ENCODE measurements at regions not wholly inside any gene's neighbourhood (a gene's known extent, or its start where the extent isn't known, plus 50 kb on each side); places are given as distances from the start of the nearest gene placed in this dataset.

DNA sequence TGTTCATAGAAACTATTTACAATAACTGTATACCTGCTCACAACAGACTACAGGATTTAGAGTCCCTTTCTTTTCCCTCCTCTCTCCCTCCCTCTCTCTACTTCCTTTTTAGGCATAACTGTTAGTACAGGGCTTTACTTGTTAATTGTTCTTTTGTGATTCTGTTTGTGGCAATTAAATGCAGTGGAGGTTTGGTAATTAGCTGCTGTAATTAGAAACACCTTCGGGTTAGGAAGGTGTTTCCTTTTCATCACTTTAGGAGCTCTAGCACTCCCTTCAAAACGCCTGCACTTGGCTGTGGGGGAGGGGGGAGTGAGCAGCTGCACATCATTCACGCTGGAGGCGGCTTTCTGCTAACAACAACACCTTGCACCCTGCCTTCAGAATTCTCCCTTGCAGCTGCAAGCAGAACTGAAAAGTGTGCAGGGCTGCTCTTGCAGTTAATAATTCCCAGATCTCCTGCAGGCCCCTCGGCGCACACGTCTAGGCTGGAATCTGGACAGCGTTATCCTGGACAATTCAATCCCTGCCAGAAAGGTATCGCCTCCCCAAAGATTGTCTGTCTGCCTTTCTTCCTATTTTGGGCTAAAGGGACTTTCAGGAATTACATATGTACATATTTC lies 242.6 kb upstream of the RGMA start:
- no peaks in the 10 kb centered on the region for H3K9me3 ChIP-seq (ENCODE audit: low read depth)
- no peaks in the 10 kb centered on the region for H3F3A ChIP-seq (ENCODE audit: insufficient read depth)
- TF ChIP-seq EZH2 (IDR thresholded peaks at IDR 0.05; ENCODE audit: insufficient read depth, poor library complexity, severe bottlenecking) (no peak), EZH2phosphoT487 (IDR thresholded peaks at IDR 0.05; ENCODE audit: insufficient read depth, low read depth) (no peak)
- no peak overlapping the region for H3K9ac ChIP-seq
- no peaks in the 10 kb centered on the region for H3K27me3 ChIP-seq (replicated peaks; ENCODE audit: insufficient read depth)
- no peak overlapping the region for H3K4me3 ChIP-seq
- H3K4me2 ChIP-seq (ENCODE audit: unreplicated experiment): no peak overlapping the region
- WGBS, 2 experiments (ENCODE audit: low coverage in 1 of 2, low lambda C conversion rate in 2 of 2, missing lambda C conversion rate in 2 of 2): 32 to 39% methylated on average over 9 of the region's 9 CpGs
- H3K9me2 ChIP-seq (ENCODE audit: insufficient read depth): no peaks in the 10 kb centered on the region
- H2AFZ ChIP-seq: no peak overlapping the region
- no peak overlapping the region for H3K27ac ChIP-seq
- H4K20me1 ChIP-seq (ENCODE audit: insufficient read depth): no peaks in the 10 kb centered on the region
- H3K36me3 ChIP-seq (ENCODE audit: low read depth): no peaks in the 10 kb centered on the region
- in situ Hi-C loops (cut with MboI): no loop called here
- DNase-seq: no peak
- H3K4me1 ChIP-seq (ENCODE audit: insufficient read depth): no peaks in the 10 kb centered on the region
- no peaks in the 10 kb centered on the region for H3K79me2 ChIP-seq (ENCODE audit: insufficient read depth)

DNA sequence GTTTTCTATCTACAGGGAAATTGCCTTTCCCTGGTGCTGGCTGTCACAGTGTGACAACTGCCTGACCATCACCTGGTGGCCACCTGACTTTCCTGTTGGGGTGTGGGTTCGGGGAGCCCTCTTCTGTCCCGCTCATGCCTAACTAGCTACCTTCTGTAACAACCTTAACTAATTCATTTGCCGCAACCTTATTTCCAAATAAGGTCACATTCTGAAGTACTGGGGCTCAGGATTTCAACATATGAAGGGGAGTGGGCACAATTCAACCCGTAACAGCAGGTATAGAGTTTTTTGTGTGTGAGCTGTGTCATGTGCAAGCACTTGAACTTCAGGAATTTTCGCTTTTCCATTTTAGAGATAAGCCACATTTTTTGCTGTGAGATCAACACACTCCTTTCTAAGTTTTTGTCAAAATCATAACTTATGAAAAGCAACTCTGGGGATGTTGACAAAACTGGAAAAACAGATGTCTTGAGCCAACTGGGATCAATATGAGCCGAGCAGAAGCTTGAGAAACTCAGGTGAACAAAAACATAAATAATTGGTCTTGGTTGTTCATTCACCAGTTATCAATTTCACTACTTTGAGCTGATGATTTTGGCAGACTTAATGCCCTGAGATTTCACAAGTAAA lies 242.0 kb upstream of the RGMA start:
- in situ Hi-C loops (cut with MboI): no loop called here
- Histone ChIP-seq H4K20me1 (ENCODE audit: insufficient read depth) (no peaks in the 10 kb centered on the region), H3K9me3 (ENCODE audit: low read depth) (no peaks in the 10 kb centered on the region), H3K4me2 (ENCODE audit: unreplicated experiment) (no peak overlapping the region), H3K9ac (no peak overlapping the region), H3K4me3 (no peak overlapping the region), H3K36me3 (ENCODE audit: low read depth) (no peaks in the 10 kb centered on the region), H3K27me3 (replicated peaks; ENCODE audit: insufficient read depth) (no peaks in the 10 kb centered on the region), H3K79me2 (ENCODE audit: insufficient read depth) (no peaks in the 10 kb centered on the region), H2AFZ (no peak overlapping the region), H3F3A (ENCODE audit: insufficient read depth) (no peaks in the 10 kb centered on the region), H3K4me1 (ENCODE audit: insufficient read depth) (no peaks in the 10 kb centered on the region), H3K27ac (no peak overlapping the region), H3K9me2 (ENCODE audit: insufficient read depth) (no peaks in the 10 kb centered on the region)
- no peak for DNase-seq
- TF ChIP-seq EZH2phosphoT487 (IDR thresholded peaks at IDR 0.05; ENCODE audit: insufficient read depth, low read depth): no peak
- no peak for TF ChIP-seq EZH2 (IDR thresholded peaks at IDR 0.05; ENCODE audit: insufficient read depth, poor library complexity, severe bottlenecking)
- 32 to 39% methylated on average over 6 of the region's 6 CpGs for WGBS, 2 experiments (ENCODE audit: low coverage in 1 of 2, low lambda C conversion rate in 2 of 2, missing lambda C conversion rate in 2 of 2)

DNA sequence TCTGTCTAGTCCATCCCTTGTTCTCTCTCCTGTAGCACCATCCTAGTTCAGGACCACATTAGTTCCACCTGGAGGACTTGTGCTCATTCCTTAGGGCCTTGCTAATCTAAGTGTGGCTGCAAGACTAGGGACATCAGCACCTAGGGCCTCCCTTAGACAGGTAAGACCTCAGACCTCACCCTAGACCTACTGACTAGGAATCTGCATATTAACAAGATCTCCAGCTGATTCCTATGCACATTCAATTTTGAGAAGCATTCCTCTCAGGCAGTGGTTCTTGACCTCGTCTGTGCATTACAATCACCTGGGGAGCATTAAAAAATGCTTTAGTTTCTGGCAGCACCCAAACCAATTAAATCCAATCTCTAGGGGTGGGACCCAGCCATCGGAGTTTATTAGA lies 238.4 kb upstream of the RGMA start:
- 6 to 10% methylated on average over 2 of the region's 2 CpGs for WGBS, 2 experiments (ENCODE audit: low coverage in 1 of 2, low lambda C conversion rate in 2 of 2, missing lambda C conversion rate in 2 of 2)
- Histone ChIP-seq H3K4me3 (no peak overlapping the region), H3K9me3 (ENCODE audit: low read depth) (no peaks in the 10 kb centered on the region), H3K27me3 (replicated peaks; ENCODE audit: insufficient read depth) (no peaks in the 10 kb centered on the region), H4K20me1 (ENCODE audit: insufficient read depth) (no peaks in the 10 kb centered on the region), H3K27ac (no peak overlapping the region), H2AFZ (no peak overlapping the region), H3K9me2 (ENCODE audit: insufficient read depth) (no peaks in the 10 kb centered on the region), H3K4me1 (ENCODE audit: insufficient read depth) (no peaks in the 10 kb centered on the region), H3K9ac (no peak overlapping the region), H3K4me2 (ENCODE audit: unreplicated experiment) (no peak overlapping the region), H3F3A (ENCODE audit: insufficient read depth) (no peaks in the 10 kb centered on the region), H3K36me3 (ENCODE audit: low read depth) (no peaks in the 10 kb centered on the region), H3K79me2 (ENCODE audit: insufficient read depth) (no peaks in the 10 kb centered on the region)
- TF ChIP-seq EZH2 (IDR thresholded peaks at IDR 0.05; ENCODE audit: insufficient read depth, poor library complexity, severe bottlenecking) (no peak), EZH2phosphoT487 (IDR thresholded peaks at IDR 0.05; ENCODE audit: insufficient read depth, low read depth) (no peak)
- in situ Hi-C loops (cut with MboI): no loop called here
- no peak for DNase-seq

DNA sequence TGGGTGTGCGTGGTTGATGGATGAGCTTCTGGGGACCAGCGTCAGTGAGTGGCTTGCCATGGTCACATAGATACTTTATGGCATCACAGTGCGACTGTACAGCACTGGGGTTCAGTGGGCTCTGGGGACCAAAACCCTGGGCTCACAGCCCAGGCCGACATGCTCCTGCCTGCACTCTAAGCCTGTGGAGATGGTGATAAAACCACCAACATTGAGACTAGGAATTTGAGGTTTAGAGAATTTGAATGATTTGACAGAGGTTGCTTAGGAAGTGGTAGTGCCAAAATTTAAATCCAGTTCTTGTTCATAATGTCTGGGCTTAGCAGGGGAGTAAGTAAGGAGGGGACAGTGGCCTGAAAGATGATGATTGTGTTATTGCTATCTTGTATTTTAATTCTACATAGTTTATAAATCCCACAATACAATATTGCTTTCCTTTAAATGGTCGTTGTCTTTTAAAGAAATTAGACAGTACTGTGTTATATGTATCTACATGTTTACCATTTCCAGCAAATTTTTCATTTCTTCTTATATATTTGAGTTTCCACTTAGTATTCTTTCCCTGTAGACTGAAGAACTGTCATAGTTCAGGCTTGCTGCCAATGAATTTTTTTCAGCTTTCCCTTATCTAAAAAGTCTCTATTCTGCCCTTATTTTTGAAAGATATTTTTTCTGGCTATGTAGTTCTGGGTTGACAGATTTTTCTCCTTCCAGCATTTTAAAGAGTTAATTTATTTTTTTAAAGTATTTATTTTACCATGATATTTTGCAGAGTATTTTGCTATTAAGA lies 235.4 kb upstream of the RGMA start:
- no peaks in the 10 kb centered on the region for H3K4me1 ChIP-seq (ENCODE audit: insufficient read depth)
- H3K27ac ChIP-seq: no peak overlapping the region
- 29 to 33% methylated on average over 5 of the region's 5 CpGs for WGBS, 2 experiments (ENCODE audit: low coverage in 1 of 2, low lambda C conversion rate in 2 of 2, missing lambda C conversion rate in 2 of 2)
- no peak overlapping the region for H3K4me3 ChIP-seq
- TF ChIP-seq EZH2 (IDR thresholded peaks at IDR 0.05; ENCODE audit: insufficient read depth, poor library complexity, severe bottlenecking) (no peak), EZH2phosphoT487 (IDR thresholded peaks at IDR 0.05; ENCODE audit: insufficient read depth, low read depth) (no peak)
- no peaks in the 10 kb centered on the region for H3K36me3 ChIP-seq (ENCODE audit: low read depth)
- no peak overlapping the region for H2AFZ ChIP-seq
- no peak overlapping the region for H3K9ac ChIP-seq
- no peaks in the 10 kb centered on the region for H3K9me3 ChIP-seq (ENCODE audit: low read depth)
- H3K4me2 ChIP-seq (ENCODE audit: unreplicated experiment): no peak overlapping the region
- H3K9me2 ChIP-seq (ENCODE audit: insufficient read depth): no peaks in the 10 kb centered on the region
- H3F3A ChIP-seq (ENCODE audit: insufficient read depth): no peaks in the 10 kb centered on the region
- in situ Hi-C loops (cut with MboI): no loop called here
- no peaks in the 10 kb centered on the region for H3K27me3 ChIP-seq (replicated peaks; ENCODE audit: insufficient read depth)
- no peaks in the 10 kb centered on the region for H4K20me1 ChIP-seq (ENCODE audit: insufficient read depth)
- H3K79me2 ChIP-seq (ENCODE audit: insufficient read depth): no peaks in the 10 kb centered on the region
- DNase-seq: no peak
